Esophagus squamous epithelium (tissue), 5 donors: ENCODE measurements at regions not wholly inside any gene's neighbourhood (a gene's known extent, or its start where the extent isn't known, plus 50 kb on each side); places are given as distances from the start of the nearest gene placed in this dataset.
A peak's percentile ranks its signal among the peaks of the same experiment; 100 is the strongest.

Experiments used
- DNase-seq: peaks from one replicate; lab custom pipeline; 2025; lab: John Stamatoyannopoulos, UW
- H3K27ac ChIP-seq, 4 donors: fragments of 200-600 bp; sonication (generic); one replicate each; pipeline ENCODE4 v1.5.1; 2016 to 2019; ENCODE audit warnings: mild to moderate bottlenecking in 1 of 4
- H3K27me3 ChIP-seq, 4 donors: fragments of 200-600 bp; sonication (generic); 1 replicate in 3 of 4; 2 replicates in 1 of 4; pipeline versions ENCODE4 v1.5.1 to v1.6.0; 2017 to 2021; ENCODE audit warnings: antibody characterized with exemption in 1 of 4
- H3K36me3 ChIP-seq, 3 donors: fragments of 200-600 bp; sonication (generic); one replicate each; pipeline ENCODE4 v1.5.1; 2016 to 2019
- H3K4me1 ChIP-seq, 3 donors: fragments of 200-600 bp; sonication (generic); one replicate each; pipeline ENCODE4 v1.5.1; 2017 to 2019
- H3K4me3 ChIP-seq, 4 donors: fragments of 200-600 bp; sonication (generic); 1 replicate in 3 of 4; 2 replicates in 1 of 4; pipeline ENCODE4 v1.5.1; 2016 to 2019; ENCODE audit warnings: mild to moderate bottlenecking in 2 of 4, moderate library complexity in 1 of 4
- H3K9me3 ChIP-seq, 3 donors: fragments of 200-600 bp; sonication (generic); one replicate each; pipeline ENCODE4 v1.5.1; 2016 to 2019
- CTCF ChIP-seq, 6 experiments: fragments of 450-650 bp in 4 of 6; fragments of 200-600 bp in 2 of 6; sonication (generic) in 2 of 6; IDR thresholded peaks; one replicate each; pipeline ENCODE4 v1.5.1; 2016 to 2019; ENCODE audit warnings: antibody characterized with exemption in 6 of 6, mild to moderate bottlenecking in 4 of 6, moderate library complexity in 4 of 6
- POLR2A ChIP-seq, 4 donors: fragments of 450-650 bp; IDR thresholded peaks; one replicate each; pipeline ENCODE4 v1.6.1; 2017; ENCODE audit warnings: antibody characterized with exemption in 4 of 4, mild to moderate bottlenecking in 4 of 4, moderate library complexity in 3 of 4
- WGBS, 2 donors: methylation state at CpG; one replicate each; pipeline ENCODE4 v1.1.5; 2018; 5-methylcytosine and 5-hydroxymethylcytosine counted together
- intact Hi-C: fragments of 100-400 bp; cut with DNase I; formaldehyde crosslinking; loops from one replicate; pipeline ENCODE4 v1.15.0; 2022
- donor health status: DM: yes; HTN: yes; CAD: no.

- H3K36me3 ChIP-seq = no peaks in the 10 kb centered on the region
- DNase-seq = no peak
- no peaks in the 10 kb centered on the region for H3K4me1 ChIP-seq
- WGBS, 2 donors = 83 to 85% methylated on average over 3 to 5 of the region's 5 CpGs
- TF ChIP-seq POLR2A (IDR thresholded peaks at IDR 0.05) (no peak), CTCF (IDR thresholded peaks at IDR 0.05) (no peak)
- peaks cover 0 to 23% (median 0%) of the 10 kb centered on the region in 4 donors for H3K27me3 ChIP-seq
- no peak overlapping the region for H3K4me3 ChIP-seq
- no peaks in the 10 kb centered on the region for H3K9me3 ChIP-seq
- H3K27ac ChIP-seq = no peak overlapping the region
- intact Hi-C loops = no loop called here
Measured at GRCh38 chr17:6343191-6343590, 91.7 kb downstream of the AIPL1 start.

DNA sequence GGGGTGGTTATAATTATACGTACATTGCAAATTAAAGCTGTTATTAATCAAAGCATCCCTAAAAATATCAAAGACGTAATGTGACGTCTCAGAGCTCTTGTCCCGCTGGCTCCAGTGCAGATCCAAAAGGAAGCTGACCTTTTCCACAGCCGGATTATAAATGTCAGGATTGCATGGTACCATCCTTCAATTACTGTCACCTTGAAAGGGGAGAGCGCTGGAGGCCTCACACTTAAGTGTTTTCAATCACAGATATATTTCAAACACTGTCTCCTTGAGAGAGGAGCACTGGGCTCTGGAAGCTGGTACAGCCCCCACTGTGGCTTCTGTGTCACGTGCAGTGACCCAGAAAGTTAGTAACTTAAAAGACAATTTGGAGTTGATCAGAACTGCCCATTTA, 94.2 kb downstream of the AIPL1 start:
- H3K27me3 ChIP-seq = peaks cover 0 to 8% (median 0%) of the 10 kb centered on the region in 4 donors
- TF ChIP-seq CTCF (IDR thresholded peaks at IDR 0.05) = no peak
- TF ChIP-seq POLR2A (IDR thresholded peaks at IDR 0.05) = no peak
- intact Hi-C loops = no loop called here
- H3K4me1 ChIP-seq = no peaks in the 10 kb centered on the region
- no peaks in the 10 kb centered on the region for H3K9me3 ChIP-seq
- DNase-seq = no peak
- H3K36me3 ChIP-seq = no peaks in the 10 kb centered on the region
- no peak overlapping the region for H3K4me3 ChIP-seq
- no peak overlapping the region for H3K27ac ChIP-seq
- WGBS, 2 donors = 48 to 73% methylated on average over 7 of the region's 7 CpGs

DNA sequence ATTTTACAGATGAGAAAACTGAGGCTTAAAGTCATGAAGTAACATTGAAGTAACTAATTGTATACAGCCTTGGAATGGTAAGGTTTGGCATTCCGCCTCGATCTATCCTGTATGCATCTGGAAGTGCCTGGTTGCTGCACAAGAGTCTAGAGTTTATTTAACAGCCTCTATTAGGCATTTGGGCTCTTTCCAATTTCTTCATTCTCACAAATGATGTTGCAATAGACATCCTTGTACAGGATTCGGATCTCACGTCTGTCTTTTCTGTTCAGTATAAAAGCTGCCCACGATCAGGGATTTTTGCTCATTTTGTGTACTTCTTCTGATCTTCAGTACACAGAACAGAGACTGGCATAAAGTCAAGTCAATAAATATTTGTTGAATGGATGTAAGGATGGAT, 100.5 kb downstream of the AIPL1 start:
- no peak for TF ChIP-seq CTCF (IDR thresholded peaks at IDR 0.05)
- no peak for TF ChIP-seq POLR2A (IDR thresholded peaks at IDR 0.05)
- Histone ChIP-seq H3K27ac (no peak overlapping the region), H3K4me3 (no peak overlapping the region), H3K36me3 (no peaks in the 10 kb centered on the region), H3K27me3 (peaks cover 0 to 4% (median 0%) of the 10 kb centered on the region in 4 donors), H3K4me1 (no peaks in the 10 kb centered on the region), H3K9me3 (no peaks in the 10 kb centered on the region)
- no peak for DNase-seq
- 62 to 72% methylated on average over 5 of the region's 5 CpGs for WGBS, 2 donors
- intact Hi-C loops = no loop called here

DNA sequence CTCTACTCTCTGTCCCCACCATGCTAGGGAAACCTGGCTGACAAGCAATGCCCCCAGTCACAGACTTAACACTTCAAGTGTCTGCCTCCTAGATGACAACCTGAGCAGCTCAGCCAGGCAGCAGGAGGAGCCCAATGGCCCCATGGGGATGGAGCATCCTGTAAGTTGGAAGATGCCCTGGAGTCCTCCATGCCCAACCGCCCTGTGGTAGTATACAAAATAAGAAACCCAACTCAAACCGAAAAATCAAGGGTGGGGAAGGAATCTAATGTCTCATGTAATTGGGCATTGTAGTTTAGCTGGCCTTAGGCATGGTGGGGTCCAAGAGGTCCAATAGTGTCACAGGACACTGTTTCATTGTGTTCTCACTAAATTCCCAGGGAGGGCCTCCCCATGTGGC, 104.0 kb downstream of the AIPL1 start:
- TF ChIP-seq POLR2A (IDR thresholded peaks at IDR 0.05) (no peak), CTCF (IDR thresholded peaks at IDR 0.05) (no peak)
- H3K27ac ChIP-seq = no peak overlapping the region
- intact Hi-C loops = no loop called here
- no peaks in the 10 kb centered on the region for H3K9me3 ChIP-seq
- WGBS, 2 donors = 80 to 100% methylated on average over 1 to 2 of the region's 2 CpGs
- no peaks in the 10 kb centered on the region for H3K36me3 ChIP-seq
- H3K4me1 ChIP-seq = peaks cover 0 to 4% (median 0%) of the 10 kb centered on the region in 3 donors
- DNase-seq = no peak
- H3K27me3 ChIP-seq = peaks cover 0 to 17% (median 0%) of the 10 kb centered on the region in 4 donors
- H3K4me3 ChIP-seq = no peak overlapping the region

DNA sequence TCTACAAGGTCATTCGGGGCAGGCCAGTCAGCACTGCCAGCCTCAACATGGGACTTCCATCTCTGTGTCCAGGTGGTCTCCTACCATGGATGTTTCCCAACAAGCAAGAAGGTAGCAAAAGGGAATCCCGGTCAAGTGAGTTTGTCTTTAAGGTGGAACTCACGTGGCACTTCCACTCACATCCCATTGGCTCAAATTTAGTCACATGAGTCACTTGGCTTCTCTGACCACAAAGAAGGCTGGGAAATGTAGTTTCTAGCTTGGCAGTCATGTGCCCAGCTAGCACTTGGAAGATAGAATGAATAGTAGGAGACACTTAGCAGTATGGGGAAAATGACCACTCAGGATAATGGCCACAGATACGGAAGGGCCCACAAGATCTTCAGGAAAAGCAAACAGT, 106.6 kb downstream of the AIPL1 start:
- Histone ChIP-seq H3K9me3 (no peaks in the 10 kb centered on the region), H3K27ac (peak overlapping the region in 2 of 4 donors; percentile 65 to 67), H3K4me1 (peaks cover 0 to 4% (median 0%) of the 10 kb centered on the region in 3 donors), H3K4me3 (no peak overlapping the region), H3K36me3 (no peaks in the 10 kb centered on the region), H3K27me3 (peaks cover 0 to 23% (median 0%) of the 10 kb centered on the region in 4 donors)
- TF ChIP-seq CTCF (IDR thresholded peaks at IDR 0.05) (no peak), POLR2A (IDR thresholded peaks at IDR 0.05) (no peak)
- WGBS, 2 donors = 73 to 74% methylated on average over 4 of the region's 4 CpGs
- intact Hi-C loops = no loop called here
- no peak for DNase-seq
